DMS79 (cell line): ENCODE measurements at regions not wholly inside any gene's neighbourhood (a gene's known extent, or its start where the extent isn't known, plus 50 kb on each side); places are given as distances from the start of the nearest gene placed in this dataset.
A peak's percentile ranks its signal among the peaks of the same experiment; 100 is the strongest.
"Not testable (repeated sequence)": the region's sequence is repeated elsewhere in the genome, so short reads cannot be mapped to it uniquely, and the experiment has no call there.

ENCODE experiments used
- DNase-seq: peaks from one replicate; lab custom pipeline; 2025; lab: John Stamatoyannopoulos, UW

DNA sequence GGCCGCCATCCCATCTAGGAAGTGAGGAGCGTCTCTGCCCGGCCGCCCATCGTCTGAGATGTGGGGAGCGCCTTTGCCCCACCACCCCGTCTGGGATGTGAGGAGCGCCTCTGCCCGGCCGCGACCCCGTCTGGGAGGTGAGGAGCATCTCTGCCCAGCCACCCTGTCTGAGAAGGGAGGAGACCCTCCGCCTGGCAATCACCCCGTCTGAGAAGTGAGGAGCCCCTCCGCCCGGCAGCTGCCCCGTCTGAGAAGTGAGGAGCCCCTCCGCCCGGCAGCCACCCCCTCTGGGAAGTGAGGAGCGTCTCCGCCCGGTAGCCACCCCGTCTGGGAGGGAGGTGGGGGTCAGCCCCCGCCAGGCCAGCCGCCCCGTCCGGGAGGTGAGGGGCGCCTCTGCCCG lies 194.2 kb upstream of the FBXL4 start:
- not testable (repeated sequence) for DNase-seq

DNA sequence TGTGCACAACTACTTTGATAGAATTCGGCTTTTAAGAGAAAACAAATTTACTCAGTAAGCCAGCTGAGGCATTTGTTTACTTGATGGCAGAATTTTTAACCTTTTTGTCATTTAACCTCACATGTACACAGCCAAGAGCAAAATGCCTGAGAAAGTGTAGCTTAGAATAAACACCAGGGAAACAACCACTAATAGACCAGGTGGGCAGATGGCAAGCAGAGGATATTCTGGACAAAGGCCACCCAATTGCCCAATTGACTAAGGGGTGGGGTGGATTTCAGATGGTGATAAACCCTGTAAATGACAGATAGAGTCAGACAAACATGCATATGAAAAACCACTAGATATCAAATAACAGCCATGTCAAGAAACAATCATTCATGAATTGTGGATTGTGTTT lies 190.7 kb upstream of the FBXL4 start:
- no peak for DNase-seq

- DNase-seq = no peak
These were observed 189.6 kb upstream of the FBXL4 start for GRCh38 chr6:99137314-99137713.

DNA sequence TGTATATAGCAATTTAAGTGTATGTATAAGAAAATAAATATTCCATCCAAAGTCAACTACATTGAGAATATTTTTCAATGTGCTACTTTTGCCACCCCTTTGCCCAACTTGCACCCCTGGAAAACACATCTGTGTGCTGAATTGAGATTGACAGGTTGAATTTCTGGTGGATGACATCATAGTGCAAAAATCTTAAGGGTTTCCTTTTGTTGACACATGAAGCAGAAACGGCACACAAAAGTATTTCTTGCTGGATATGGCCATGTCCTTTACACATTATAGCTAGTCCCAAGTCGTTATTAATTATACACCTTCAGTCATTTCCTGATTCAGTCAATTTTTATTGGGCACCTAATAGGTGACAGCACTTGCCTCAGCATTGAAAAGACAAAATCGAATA lies 188.7 kb upstream of the FBXL4 start:
- no peak for DNase-seq

GRCh38 chr6:99132026-99132635 lies 184.4 kb upstream of the FBXL4 start:
- no peak for DNase-seq

DNA sequence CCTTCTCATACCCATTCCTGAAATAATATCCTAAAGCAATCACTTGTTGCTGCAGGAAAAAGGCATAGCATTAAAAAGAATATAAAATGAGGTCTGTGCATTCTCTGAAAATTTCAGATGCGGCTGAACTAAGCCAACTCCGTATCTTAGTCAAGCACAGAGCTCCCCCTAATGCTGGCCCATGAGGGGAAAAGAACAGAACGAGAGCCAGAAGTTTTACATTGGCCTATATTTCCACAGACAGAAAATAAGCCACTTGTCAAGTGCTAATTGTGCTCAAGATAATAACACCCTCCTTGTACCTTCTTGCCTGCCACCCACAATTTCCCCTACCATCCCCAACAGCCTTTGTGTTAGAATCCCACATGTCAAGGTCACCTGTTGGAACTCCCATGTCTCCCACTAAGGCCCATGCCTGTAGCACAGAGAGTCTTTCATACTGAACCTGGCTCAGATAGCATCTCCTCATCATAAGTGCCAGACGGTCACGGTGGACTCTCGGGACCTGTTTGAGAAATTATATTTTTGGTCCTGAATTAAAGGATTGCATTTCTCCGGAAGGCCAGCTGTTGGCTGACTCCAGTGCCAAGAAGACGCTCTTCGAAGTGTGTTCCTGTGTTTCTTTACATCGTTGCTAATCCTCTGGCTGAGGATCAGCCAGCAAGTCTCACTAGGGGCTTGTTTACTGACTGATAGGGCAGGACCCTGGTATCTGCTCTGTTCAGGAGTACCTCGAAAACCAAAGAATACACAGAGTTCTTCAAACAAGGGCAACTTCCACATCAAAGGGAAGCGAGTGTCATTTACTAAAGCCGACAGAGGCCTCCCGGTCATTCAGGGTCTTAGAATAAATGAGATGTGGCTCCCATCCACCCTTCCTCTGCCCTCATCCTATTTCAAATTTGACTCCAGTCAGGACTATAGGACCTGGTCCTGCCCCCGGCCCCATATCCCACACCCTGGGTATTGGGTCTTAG lies 183.4 kb upstream of the FBXL4 start:
- DNase-seq = no peak

DNA sequence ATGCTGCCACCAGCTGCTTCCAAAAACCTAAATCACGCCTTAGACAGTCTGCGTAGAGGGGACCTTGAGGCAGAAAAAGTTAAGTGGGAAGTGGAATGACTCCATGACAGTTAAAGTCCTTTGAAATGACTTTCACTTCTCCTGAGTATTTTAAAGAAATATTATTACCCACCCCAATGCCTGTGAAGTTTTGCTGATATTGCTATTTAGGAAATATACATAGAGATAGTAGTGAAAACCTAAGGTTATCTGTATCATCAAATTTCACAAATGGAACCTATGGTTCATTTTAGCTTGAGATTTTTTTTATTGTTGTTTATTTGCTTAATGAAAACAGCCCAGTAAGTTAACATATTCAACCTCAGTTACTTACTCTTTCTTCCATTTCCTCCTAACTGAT lies 182.1 kb upstream of the FBXL4 start:
- DNase-seq = no peak

DNA sequence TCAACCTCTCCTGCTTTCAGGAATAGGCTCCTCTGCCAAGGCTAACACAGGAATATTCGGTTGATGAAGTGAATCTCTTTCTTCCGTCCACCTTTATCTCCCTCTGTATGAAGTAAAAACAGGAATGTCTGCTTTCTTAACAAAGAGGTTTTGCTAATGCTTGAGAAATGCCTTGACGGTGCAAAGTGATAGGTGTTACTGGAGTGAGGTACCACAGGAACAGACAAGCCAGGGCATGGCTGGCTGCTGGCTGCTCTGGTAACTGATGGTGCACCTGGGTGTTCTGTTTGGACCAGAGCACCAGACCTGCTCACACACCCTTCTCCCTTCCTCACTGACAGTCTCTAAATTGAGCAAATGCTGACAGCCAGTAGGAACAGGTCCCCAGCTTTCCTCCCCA lies 174.0 kb upstream of the FBXL4 start:
- no peak for DNase-seq

GRCh38 chr6:99120641-99121040 lies 172.9 kb upstream of the FBXL4 start:
- no peak for DNase-seq

GRCh38 chr6:99119109-99120031 lies 171.6 kb upstream of the FBXL4 start:
- DNase-seq = peak; percentile 14

DNA sequence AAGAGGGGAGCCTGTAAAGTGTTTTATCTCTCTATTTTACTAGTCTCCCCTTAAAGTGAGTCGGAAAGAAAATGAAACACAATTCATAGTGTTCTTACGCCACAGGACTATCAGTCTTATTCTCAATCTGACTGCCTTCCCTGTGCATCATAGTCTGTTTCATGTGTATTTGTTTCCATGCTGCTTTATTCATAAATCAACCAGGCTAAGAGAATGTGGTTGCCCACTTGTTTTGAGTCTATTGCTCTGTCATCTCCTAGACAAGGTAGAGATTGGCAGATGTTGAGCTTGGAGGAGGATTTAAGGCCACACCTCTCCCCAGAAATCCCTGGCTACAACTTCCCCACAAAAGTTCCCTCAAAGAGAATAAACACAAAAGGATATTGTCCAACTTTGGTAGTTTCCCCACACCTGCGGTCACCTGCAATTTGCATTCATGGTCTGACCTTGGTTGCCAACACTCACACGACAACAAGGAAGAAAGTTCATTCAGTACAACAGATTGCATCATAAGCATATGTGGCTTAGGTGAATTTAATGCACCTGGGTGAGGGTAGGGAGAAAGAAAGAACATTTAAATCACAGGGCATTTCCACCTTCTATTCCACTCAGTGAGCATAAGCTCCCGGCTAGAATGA lies 167.1 kb upstream of the FBXL4 start:
- DNase-seq = no peak

DNA sequence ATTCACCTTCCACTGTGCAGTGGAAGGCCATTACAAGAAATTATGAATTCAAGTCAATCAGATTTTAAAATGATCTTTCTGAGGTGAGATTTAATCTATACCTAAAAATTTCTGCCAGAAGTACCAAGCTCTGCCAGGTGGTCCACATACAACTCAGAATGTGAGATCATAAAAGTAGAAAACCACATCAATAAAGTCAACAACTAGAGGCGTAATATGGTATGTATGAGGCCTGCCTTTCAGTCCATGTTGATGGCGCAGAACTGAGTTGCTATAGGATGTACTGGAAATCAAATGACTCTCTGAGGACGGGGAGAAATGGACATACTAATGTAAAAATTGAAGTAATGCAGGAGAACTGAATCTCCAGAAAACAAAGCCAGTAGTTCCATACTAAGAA lies 163.8 kb upstream of the FBXL4 start:
- DNase-seq = no peak

- DNase-seq = no peak
These were observed 162.3 kb upstream of the FBXL4 start for GRCh38 chr6:99110029-99110428.

GRCh38 chr6:99104218-99104617 lies 156.5 kb upstream of the FBXL4 start:
- no peak for DNase-seq

GRCh38 chr6:99099243-99099642 lies 151.5 kb upstream of the FBXL4 start:
- DNase-seq = no peak

- no peak for DNase-seq
These were observed 148.4 kb upstream of the FBXL4 start for GRCh38 chr6:99096170-99096569.

DNA sequence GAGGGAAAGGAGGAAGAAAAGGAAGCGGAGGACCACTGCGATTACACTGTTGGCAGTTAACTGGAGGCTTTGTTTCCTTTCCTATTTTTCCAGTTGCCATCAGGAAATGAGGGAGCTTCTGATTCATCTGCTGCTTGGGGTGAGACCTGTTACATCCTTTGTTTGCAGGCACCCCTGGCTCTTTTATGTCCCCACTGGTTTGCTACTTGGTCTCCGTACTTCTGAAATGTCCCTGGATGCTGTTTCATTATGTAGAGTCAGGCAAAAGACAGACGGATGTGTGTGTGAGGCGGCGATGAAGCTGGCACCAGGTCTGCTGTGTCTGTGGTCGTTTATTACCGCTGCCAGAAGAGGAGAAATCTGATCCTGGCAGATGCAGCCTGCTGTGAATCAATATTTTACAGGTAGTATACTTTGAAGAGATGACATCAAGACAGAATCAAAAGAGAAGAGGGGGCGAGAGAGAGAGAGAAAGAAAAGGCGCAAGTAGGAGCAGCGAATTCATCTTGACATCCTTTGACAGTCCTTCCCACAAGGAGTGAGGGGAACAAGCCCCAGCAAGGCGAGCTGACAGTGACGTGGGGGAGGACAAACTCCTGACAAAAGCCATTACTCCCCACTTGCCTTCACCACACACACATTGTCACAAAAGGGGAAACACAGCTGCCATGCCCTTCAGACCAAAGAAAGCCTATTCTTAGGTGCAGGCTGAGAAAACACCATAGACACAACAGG lies 145.9 kb upstream of the FBXL4 start:
- DNase-seq = no peak

DNA sequence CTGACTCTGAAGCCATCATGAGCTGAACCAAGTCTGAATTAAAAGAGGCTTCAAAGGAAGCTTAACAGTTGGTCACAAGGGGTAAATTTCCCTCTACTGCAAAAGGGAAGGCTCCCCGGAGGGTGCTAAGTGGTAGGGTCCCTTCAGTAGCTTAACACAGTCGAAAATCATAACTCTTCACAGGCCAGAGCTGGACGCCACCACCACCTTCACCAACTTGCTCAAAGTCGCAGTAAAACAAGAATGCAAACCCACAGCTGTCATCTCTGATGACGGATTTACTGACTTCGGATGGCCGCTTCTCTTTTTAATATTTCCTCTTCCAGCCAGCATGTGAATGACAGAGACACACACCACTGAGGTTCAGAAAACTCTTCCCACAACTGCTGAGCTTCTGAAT lies 144.7 kb upstream of the FBXL4 start:
- no peak for DNase-seq

GRCh38 chr6:99091985-99092384 lies 144.2 kb upstream of the FBXL4 start:
- no peak for DNase-seq

DNA sequence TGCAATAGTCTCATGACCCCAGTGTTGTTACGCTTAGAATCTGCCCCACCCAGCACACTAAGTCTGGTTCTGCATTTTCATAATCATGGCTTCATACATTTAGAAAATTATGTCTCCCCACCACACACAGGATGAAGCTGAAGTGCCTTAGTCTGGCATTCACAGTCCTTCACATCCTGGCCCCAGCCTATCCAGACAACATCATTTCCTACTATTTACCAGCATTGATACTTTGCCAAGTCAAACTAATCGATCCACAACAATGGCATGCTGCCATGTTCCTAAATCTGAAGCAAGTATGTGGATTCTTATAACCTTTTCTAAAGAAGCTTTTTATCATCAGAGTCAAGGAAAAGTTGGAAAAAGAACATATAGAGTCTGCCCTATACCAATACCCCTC lies 132.4 kb upstream of the FBXL4 start:
- no peak for DNase-seq

GRCh38 chr6:99079058-99079457 lies 131.3 kb upstream of the FBXL4 start:
- no peak for DNase-seq
